ENCODE measurements at regions not wholly inside any gene's neighbourhood (a gene's known extent, or its start where the extent isn't known, plus 50 kb on each side); places are given as distances from the start of the nearest gene placed in this dataset.

GRCh38 chr10:44792119-44792775, 118.9 kb upstream of the TMEM72 start:
- peaks cover 0 to 12% of the 10 kb centered on the region in 2 donors for H3K4me1 ChIP-seq (ENCODE audit: control insufficient read depth in 1 of 2, insufficient read depth in 2 of 2, low read length in 2 of 2)
- H3K9me3 ChIP-seq (ENCODE audit: control insufficient read depth in 1 of 2, low read length in 2 of 2) = no peaks in the 10 kb centered on the region
- H3K4me3 ChIP-seq (ENCODE audit: low read depth in 1 of 2, low read length in 2 of 2) = no peak overlapping the region
- no peaks in the 10 kb centered on the region for H3K27me3 ChIP-seq (ENCODE audit: low read depth, low read length)
- no peaks in the 10 kb centered on the region for H3K36me3 ChIP-seq (ENCODE audit: control insufficient read depth in 1 of 2, insufficient read depth in 2 of 2, low read length in 2 of 2)
- H3K27ac ChIP-seq (ENCODE audit: low read length) = no peak overlapping the region

GRCh38 chr10:44799966-44800365, 111.2 kb upstream of the TMEM72 start:
- Histone ChIP-seq H3K27me3 (ENCODE audit: low read depth, low read length) (no peaks in the 10 kb centered on the region), H3K27ac (ENCODE audit: low read length) (no peak overlapping the region), H3K4me1 (ENCODE audit: control insufficient read depth in 1 of 2, insufficient read depth in 2 of 2, low read length in 2 of 2) (peaks cover 0 to 10% of the 10 kb centered on the region in 2 donors), H3K9me3 (ENCODE audit: control insufficient read depth in 1 of 2, low read length in 2 of 2) (no peaks in the 10 kb centered on the region), H3K4me3 (ENCODE audit: low read depth in 1 of 2, low read length in 2 of 2) (no peak overlapping the region), H3K36me3 (ENCODE audit: control insufficient read depth in 1 of 2, insufficient read depth in 2 of 2, low read length in 2 of 2) (no peaks in the 10 kb centered on the region)

- no peaks in the 10 kb centered on the region for H3K36me3 ChIP-seq (ENCODE audit: control insufficient read depth in 1 of 2, insufficient read depth in 2 of 2, low read length in 2 of 2)
- H3K9me3 ChIP-seq (ENCODE audit: control insufficient read depth in 1 of 2, low read length in 2 of 2) = no peaks in the 10 kb centered on the region
- H3K27me3 ChIP-seq (ENCODE audit: low read depth, low read length) = no peaks in the 10 kb centered on the region
- no peak overlapping the region for H3K27ac ChIP-seq (ENCODE audit: low read length)
- no peak overlapping the region for H3K4me3 ChIP-seq (ENCODE audit: low read depth in 1 of 2, low read length in 2 of 2)
- H3K4me1 ChIP-seq (ENCODE audit: control insufficient read depth in 1 of 2, insufficient read depth in 2 of 2, low read length in 2 of 2) = peaks cover 0 to 17% of the 10 kb centered on the region in 2 donors
Measured at GRCh38 chr10:44801383-44802327, 109.5 kb upstream of the TMEM72 start.

GRCh38 chr10:44803862-44804261, 107.3 kb upstream of the TMEM72 start:
- H3K4me1 ChIP-seq (ENCODE audit: control insufficient read depth in 1 of 2, insufficient read depth in 2 of 2, low read length in 2 of 2) = peaks cover 0 to 21% of the 10 kb centered on the region in 2 donors

GRCh38 chr10:44804661-44805060, 106.5 kb upstream of the TMEM72 start:
- no peaks in the 10 kb centered on the region for H3K27me3 ChIP-seq (ENCODE audit: low read depth, low read length)
- no peak overlapping the region for H3K27ac ChIP-seq (ENCODE audit: low read length)
- no peaks in the 10 kb centered on the region for H3K36me3 ChIP-seq (ENCODE audit: control insufficient read depth in 1 of 2, insufficient read depth in 2 of 2, low read length in 2 of 2)
- H3K9me3 ChIP-seq (ENCODE audit: control insufficient read depth in 1 of 2, low read length in 2 of 2) = no peaks in the 10 kb centered on the region
- peaks cover 0 to 21% of the 10 kb centered on the region in 2 donors for H3K4me1 ChIP-seq (ENCODE audit: control insufficient read depth in 1 of 2, insufficient read depth in 2 of 2, low read length in 2 of 2)
- H3K4me3 ChIP-seq (ENCODE audit: low read depth in 1 of 2, low read length in 2 of 2) = no peak overlapping the region

More at GRCh38 chr10:44803862-44804261, 107.3 kb upstream of the TMEM72 start:
- H3K27ac ChIP-seq (ENCODE audit: low read length) = no peak overlapping the region
- H3K9me3 ChIP-seq (ENCODE audit: control insufficient read depth in 1 of 2, low read length in 2 of 2) = no peaks in the 10 kb centered on the region
- no peaks in the 10 kb centered on the region for H3K27me3 ChIP-seq (ENCODE audit: low read depth, low read length)
- H3K36me3 ChIP-seq (ENCODE audit: control insufficient read depth in 1 of 2, insufficient read depth in 2 of 2, low read length in 2 of 2) = no peaks in the 10 kb centered on the region
- H3K4me3 ChIP-seq (ENCODE audit: low read depth in 1 of 2, low read length in 2 of 2) = no peak overlapping the region

GRCh38 chr10:44805466-44806210, 105.5 kb upstream of the TMEM72 start:
- H3K4me3 ChIP-seq (ENCODE audit: low read depth in 1 of 2, low read length in 2 of 2) = no peak overlapping the region
- peaks cover 0 to 21% of the 10 kb centered on the region in 2 donors for H3K4me1 ChIP-seq (ENCODE audit: control insufficient read depth in 1 of 2, insufficient read depth in 2 of 2, low read length in 2 of 2)
- no peaks in the 10 kb centered on the region for H3K9me3 ChIP-seq (ENCODE audit: control insufficient read depth in 1 of 2, low read length in 2 of 2)
- H3K27me3 ChIP-seq (ENCODE audit: low read depth, low read length) = no peaks in the 10 kb centered on the region
- H3K36me3 ChIP-seq (ENCODE audit: control insufficient read depth in 1 of 2, insufficient read depth in 2 of 2, low read length in 2 of 2) = no peaks in the 10 kb centered on the region
- no peak overlapping the region for H3K27ac ChIP-seq (ENCODE audit: low read length)

GRCh38 chr10:44806950-44807349, 104.2 kb upstream of the TMEM72 start:
- no peaks in the 10 kb centered on the region for H3K9me3 ChIP-seq (ENCODE audit: control insufficient read depth in 1 of 2, low read length in 2 of 2)
- H3K4me3 ChIP-seq (ENCODE audit: low read depth in 1 of 2, low read length in 2 of 2) = no peak overlapping the region
- no peaks in the 10 kb centered on the region for H3K27me3 ChIP-seq (ENCODE audit: low read depth, low read length)
- H3K36me3 ChIP-seq (ENCODE audit: control insufficient read depth in 1 of 2, insufficient read depth in 2 of 2, low read length in 2 of 2) = no peaks in the 10 kb centered on the region
- peaks cover 0 to 21% of the 10 kb centered on the region in 2 donors for H3K4me1 ChIP-seq (ENCODE audit: control insufficient read depth in 1 of 2, insufficient read depth in 2 of 2, low read length in 2 of 2)
- no peak overlapping the region for H3K27ac ChIP-seq (ENCODE audit: low read length)

- Histone ChIP-seq H3K9me3 (ENCODE audit: control insufficient read depth in 1 of 2, low read length in 2 of 2) (no peaks in the 10 kb centered on the region), H3K36me3 (ENCODE audit: control insufficient read depth in 1 of 2, insufficient read depth in 2 of 2, low read length in 2 of 2) (no peaks in the 10 kb centered on the region), H3K4me1 (ENCODE audit: control insufficient read depth in 1 of 2, insufficient read depth in 2 of 2, low read length in 2 of 2) (peaks cover 0 to 21% of the 10 kb centered on the region in 2 donors), H3K27me3 (ENCODE audit: low read depth, low read length) (no peaks in the 10 kb centered on the region), H3K27ac (ENCODE audit: low read length) (no peak overlapping the region), H3K4me3 (ENCODE audit: low read depth in 1 of 2, low read length in 2 of 2) (no peak overlapping the region)
Measured at GRCh38 chr10:44807451-44807850, 103.7 kb upstream of the TMEM72 start.

DNA sequence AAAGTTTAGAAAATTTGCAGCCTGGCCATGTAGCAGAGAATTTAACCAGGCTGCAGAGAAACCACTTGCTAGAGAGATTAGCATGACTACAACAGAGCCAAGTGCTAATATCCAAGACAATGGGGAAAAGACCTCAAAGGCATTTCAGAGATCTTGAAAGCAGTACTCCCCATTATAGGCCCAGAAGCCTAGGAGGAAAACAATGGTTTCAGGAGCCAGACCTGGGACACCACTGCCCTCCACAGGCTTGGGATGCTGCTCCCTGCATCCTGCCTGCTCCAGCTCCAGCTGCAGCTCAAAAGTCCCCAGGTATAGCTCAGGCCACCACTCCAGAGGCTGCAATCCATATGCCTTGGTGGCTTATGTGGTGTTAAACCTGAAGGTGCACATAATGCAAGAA, 101.5 kb upstream of the TMEM72 start:
- H3K4me1 ChIP-seq (ENCODE audit: control insufficient read depth in 1 of 2, insufficient read depth in 2 of 2, low read length in 2 of 2) = peaks cover 0 to 12% of the 10 kb centered on the region in 2 donors
- no peak overlapping the region for H3K4me3 ChIP-seq (ENCODE audit: low read depth in 1 of 2, low read length in 2 of 2)

GRCh38 chr10:44811072-44811471, 100.1 kb upstream of the TMEM72 start:
- Histone ChIP-seq H3K36me3 (ENCODE audit: control insufficient read depth in 1 of 2, insufficient read depth in 2 of 2, low read length in 2 of 2) (no peaks in the 10 kb centered on the region), H3K27me3 (ENCODE audit: low read depth, low read length) (no peaks in the 10 kb centered on the region), H3K4me3 (ENCODE audit: low read depth in 1 of 2, low read length in 2 of 2) (no peak overlapping the region), H3K27ac (ENCODE audit: low read length) (no peak overlapping the region), H3K9me3 (ENCODE audit: control insufficient read depth in 1 of 2, low read length in 2 of 2) (peaks cover 0 to 2% of the 10 kb centered on the region in 2 donors), H3K4me1 (ENCODE audit: control insufficient read depth in 1 of 2, insufficient read depth in 2 of 2, low read length in 2 of 2) (peaks cover 0 to 9% of the 10 kb centered on the region in 2 donors)

More for the DNA sequence above, 101.5 kb upstream of the TMEM72 start:
- Histone ChIP-seq H3K9me3 (ENCODE audit: control insufficient read depth in 1 of 2, low read length in 2 of 2) (peaks cover 0 to 2% of the 10 kb centered on the region in 2 donors), H3K27ac (ENCODE audit: low read length) (no peak overlapping the region), H3K36me3 (ENCODE audit: control insufficient read depth in 1 of 2, insufficient read depth in 2 of 2, low read length in 2 of 2) (no peaks in the 10 kb centered on the region), H3K27me3 (ENCODE audit: low read depth, low read length) (no peaks in the 10 kb centered on the region)

- Histone ChIP-seq H3K27me3 (ENCODE audit: low read depth, low read length) (no peaks in the 10 kb centered on the region), H3K4me1 (ENCODE audit: control insufficient read depth in 1 of 2, insufficient read depth in 2 of 2, low read length in 2 of 2) (no peaks in the 10 kb centered on the region)
Measured at GRCh38 chr10:44813201-44813600, 97.9 kb upstream of the TMEM72 start.

More at GRCh38 chr10:44813201-44813600, 97.9 kb upstream of the TMEM72 start:
- H3K27ac ChIP-seq (ENCODE audit: low read length) = no peak overlapping the region
- no peak overlapping the region for H3K4me3 ChIP-seq (ENCODE audit: low read depth in 1 of 2, low read length in 2 of 2)
- peaks cover 0 to 2% of the 10 kb centered on the region in 2 donors for H3K9me3 ChIP-seq (ENCODE audit: control insufficient read depth in 1 of 2, low read length in 2 of 2)
- no peaks in the 10 kb centered on the region for H3K36me3 ChIP-seq (ENCODE audit: control insufficient read depth in 1 of 2, insufficient read depth in 2 of 2, low read length in 2 of 2)
